ENCODE measurements at regions not wholly inside any gene's neighbourhood (a gene's known extent, or its start where the extent isn't known, plus 50 kb on each side); places are given as distances from the start of the nearest gene placed in this dataset.

- 71% methylated on average over 1 of the region's 1 CpG for WGBS
Observed at GRCh38 chr3:166187237-166187636, 350.0 kb upstream of the BCHE start.

DNA sequence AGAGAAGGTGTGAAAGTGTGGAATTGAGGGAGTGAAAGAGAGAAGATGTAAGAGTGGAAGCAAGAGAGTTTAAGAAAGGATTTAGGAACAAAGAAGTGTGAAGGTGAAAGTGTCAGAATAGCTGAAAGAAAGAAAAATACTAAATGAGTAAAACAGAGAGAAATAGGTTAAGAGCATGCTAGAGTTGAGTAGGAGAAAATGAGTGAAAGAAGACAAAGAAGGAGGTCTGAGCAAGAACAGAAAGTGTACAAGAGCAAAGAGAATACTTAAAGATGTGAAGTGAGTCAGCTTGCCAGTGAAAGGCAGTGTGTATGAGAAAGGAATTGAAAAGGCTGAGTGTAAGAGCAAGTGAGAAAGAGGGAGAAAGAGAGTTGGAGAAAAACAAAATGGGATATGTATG, 348.8 kb upstream of the BCHE start:
- Histone ChIP-seq H3K4me3 (no peak overlapping the region), H3K36me3 (no peaks in the 10 kb centered on the region), H3K27me3 (no peaks in the 10 kb centered on the region), H3K27ac (replicated peaks in 1 of 4) (no peak overlapping the region), H3K9me3 (no peaks in the 10 kb centered on the region), H3K4me1 (no peaks in the 10 kb centered on the region)
- intact Hi-C loops (cut with DNase I): no loop called here
- DNase-seq (ENCODE audit: extremely low spot score): no peak
- TF ChIP-seq EP300 (IDR thresholded peaks at IDR 0.05) (no peak), POLR2A (IDR thresholded peaks at IDR 0.05; ENCODE audit: low read depth) (no peak), POLR2AphosphoS5 (IDR thresholded peaks at IDR 0.05) (no peak)
- TF ChIP-seq, protein P1, sequence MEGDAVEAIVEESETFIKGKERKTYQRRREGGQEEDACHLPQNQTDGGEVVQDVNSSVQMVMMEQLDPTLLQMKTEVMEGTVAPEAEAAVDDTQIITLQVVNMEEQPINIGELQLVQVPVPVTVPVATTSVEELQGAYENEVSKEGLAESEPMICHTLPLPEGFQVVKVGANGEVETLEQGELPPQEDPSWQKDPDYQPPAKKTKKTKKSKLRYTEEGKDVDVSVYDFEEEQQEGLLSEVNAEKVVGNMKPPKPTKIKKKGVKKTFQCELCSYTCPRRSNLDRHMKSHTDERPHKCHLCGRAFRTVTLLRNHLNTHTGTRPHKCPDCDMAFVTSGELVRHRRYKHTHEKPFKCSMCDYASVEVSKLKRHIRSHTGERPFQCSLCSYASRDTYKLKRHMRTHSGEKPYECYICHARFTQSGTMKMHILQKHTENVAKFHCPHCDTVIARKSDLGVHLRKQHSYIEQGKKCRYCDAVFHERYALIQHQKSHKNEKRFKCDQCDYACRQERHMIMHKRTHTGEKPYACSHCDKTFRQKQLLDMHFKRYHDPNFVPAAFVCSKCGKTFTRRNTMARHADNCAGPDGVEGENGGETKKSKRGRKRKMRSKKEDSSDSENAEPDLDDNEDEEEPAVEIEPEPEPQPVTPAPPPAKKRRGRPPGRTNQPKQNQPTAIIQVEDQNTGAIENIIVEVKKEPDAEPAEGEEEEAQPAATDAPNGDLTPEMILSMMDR (IDR thresholded peaks at IDR 0.05): no peak

More at GRCh38 chr3:166187237-166187636, 350.0 kb upstream of the BCHE start:
- TF ChIP-seq, protein P1 (IDR thresholded peaks at IDR 0.05): no peak
- TF ChIP-seq POLR2A (IDR thresholded peaks at IDR 0.05; ENCODE audit: low read depth) (no peak), EP300 (IDR thresholded peaks at IDR 0.05) (no peak), POLR2AphosphoS5 (IDR thresholded peaks at IDR 0.05) (no peak)
- Histone ChIP-seq H3K4me3 (no peak overlapping the region), H3K27me3 (no peaks in the 10 kb centered on the region), H3K36me3 (no peaks in the 10 kb centered on the region), H3K9me3 (no peaks in the 10 kb centered on the region), H3K4me1 (no peaks in the 10 kb centered on the region), H3K27ac (replicated peaks in 1 of 4) (no peak overlapping the region)
- intact Hi-C loops (cut with DNase I): no loop called here
- DNase-seq (ENCODE audit: extremely low spot score): no peak

DNA sequence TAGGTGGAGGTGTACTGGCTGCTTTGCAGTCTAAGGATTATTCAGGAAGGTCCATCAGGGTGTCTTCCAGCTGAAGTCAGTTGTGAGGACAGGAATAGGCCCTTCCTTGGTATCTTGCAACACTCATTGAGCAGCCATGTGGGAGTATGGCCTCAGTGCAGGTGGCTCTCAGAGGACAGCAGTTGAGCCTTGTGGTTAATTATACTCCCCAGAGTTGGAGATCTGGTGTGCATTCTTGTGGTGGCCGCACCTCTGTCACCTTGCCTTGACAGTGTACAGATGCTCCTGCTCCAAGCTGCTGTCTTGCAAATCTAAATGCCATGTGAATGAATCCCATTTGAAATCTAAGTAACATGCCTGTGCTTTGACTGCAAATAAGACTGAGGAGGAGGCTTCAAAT, 339.9 kb upstream of the BCHE start:
- Histone ChIP-seq H3K4me1 (peaks cover 0 to 14% (median 0%) of the 10 kb centered on the region in 4 donors), H3K4me3 (no peak overlapping the region), H3K27me3 (no peaks in the 10 kb centered on the region), H3K9me3 (no peaks in the 10 kb centered on the region), H3K36me3 (no peaks in the 10 kb centered on the region), H3K27ac (replicated peaks in 1 of 4) (no peak overlapping the region)
- no peak for DNase-seq (ENCODE audit: extremely low spot score)
- intact Hi-C loops (cut with DNase I): no loop called here
- WGBS: 63% methylated on average over 1 of the region's 1 CpG
- TF ChIP-seq EP300 (IDR thresholded peaks at IDR 0.05): no peak
- no peak for TF ChIP-seq POLR2A (IDR thresholded peaks at IDR 0.05; ENCODE audit: low read depth)
- TF ChIP-seq POLR2AphosphoS5 (IDR thresholded peaks at IDR 0.05): no peak
- TF ChIP-seq, protein P1 (IDR thresholded peaks at IDR 0.05): no peak

DNA sequence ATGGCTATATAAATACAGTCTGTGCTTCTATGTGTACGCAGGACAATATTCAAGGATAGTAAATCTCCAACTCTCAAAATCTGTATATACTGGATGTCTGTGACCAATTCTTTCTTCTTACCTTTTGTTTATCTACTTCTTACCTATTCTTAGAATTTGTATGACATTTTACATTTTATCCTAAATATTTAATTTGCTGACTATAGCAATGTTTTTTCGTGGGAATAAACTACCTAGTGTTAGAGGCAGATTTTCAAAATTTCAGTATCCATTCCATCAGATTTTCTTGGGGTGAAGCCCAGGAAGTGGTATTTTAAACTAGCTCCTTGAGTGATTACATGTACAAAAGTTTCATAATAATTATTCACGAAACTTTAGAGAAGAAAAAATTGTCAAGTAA, 334.5 kb upstream of the BCHE start:
- 56% methylated on average over 3 of the region's 3 CpGs for WGBS
- H3K36me3 ChIP-seq: no peaks in the 10 kb centered on the region
- H3K27ac ChIP-seq (replicated peaks in 1 of 4): no peak overlapping the region
- H3K27me3 ChIP-seq: no peaks in the 10 kb centered on the region
- H3K4me3 ChIP-seq: no peak overlapping the region
- H3K4me1 ChIP-seq: peaks cover 0 to 14% (median 0%) of the 10 kb centered on the region in 4 donors
- intact Hi-C loops (cut with DNase I): no loop called here
- no peak for DNase-seq (ENCODE audit: extremely low spot score)
- TF ChIP-seq EP300 (IDR thresholded peaks at IDR 0.05): no peak
- no peak for TF ChIP-seq POLR2AphosphoS5 (IDR thresholded peaks at IDR 0.05)
- TF ChIP-seq, protein P1 (IDR thresholded peaks at IDR 0.05): no peak
- TF ChIP-seq POLR2A (IDR thresholded peaks at IDR 0.05; ENCODE audit: low read depth): no peak
- no peaks in the 10 kb centered on the region for H3K9me3 ChIP-seq

DNA sequence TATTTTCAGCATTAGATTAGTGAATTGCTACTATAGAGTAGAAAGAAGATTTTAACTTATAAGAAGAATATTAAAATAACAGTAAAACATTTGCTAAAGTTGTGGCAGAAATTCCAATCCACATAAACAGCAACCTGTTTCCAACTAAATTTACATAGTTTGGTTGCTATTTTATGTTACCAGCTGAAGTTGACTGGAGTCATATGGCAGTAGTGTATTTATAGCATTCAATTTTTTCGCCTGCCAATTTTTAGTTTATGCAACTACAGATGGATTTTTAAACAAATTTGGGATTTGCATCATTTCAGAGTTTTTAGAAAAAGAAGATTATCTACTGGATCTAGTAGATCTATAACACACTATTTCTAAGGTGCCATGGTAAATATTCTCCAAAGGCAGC, 332.5 kb upstream of the BCHE start:
- Histone ChIP-seq H3K4me1 (peaks cover 0 to 8% (median 0%) of the 10 kb centered on the region in 4 donors), H3K9me3 (no peaks in the 10 kb centered on the region), H3K27me3 (no peaks in the 10 kb centered on the region), H3K36me3 (no peaks in the 10 kb centered on the region), H3K4me3 (no peak overlapping the region), H3K27ac (replicated peaks in 1 of 4) (no peak overlapping the region)
- no peak for DNase-seq (ENCODE audit: extremely low spot score)
- TF ChIP-seq POLR2AphosphoS5 (IDR thresholded peaks at IDR 0.05): no peak
- no peak for TF ChIP-seq EP300 (IDR thresholded peaks at IDR 0.05)
- TF ChIP-seq, protein P1 (IDR thresholded peaks at IDR 0.05): no peak
- TF ChIP-seq POLR2A (IDR thresholded peaks at IDR 0.05; ENCODE audit: low read depth): no peak
- intact Hi-C loops (cut with DNase I): no loop called here
- 59% methylated on average over 1 of the region's 1 CpG for WGBS

All from esophagus muscularis mucosa (tissue), 4 donors.